GM23248 (cell line): ENCODE measurements at regions not wholly inside any gene's neighbourhood (a gene's known extent, or its start where the extent isn't known, plus 50 kb on each side); places are given as distances from the start of the nearest gene placed in this dataset.

ENCODE experiments used
- EZH2 ChIP-seq: fragments of 200-600 bp; sonication (generic); IDR thresholded peaks from 2 replicates; pipeline ENCODE4 v1.6.1; 2018; ENCODE audit warnings: antibody characterized with exemption, mild to moderate bottlenecking; ENCODE audit not compliant: insufficient read depth, poor library complexity, severe bottlenecking
- EZH2phosphoT487 ChIP-seq: fragments of 200-600 bp; sonication (generic); IDR thresholded peaks from 2 replicates; pipeline ENCODE4 v1.6.1; 2018; ENCODE audit warnings: antibody characterized with exemption, moderate library complexity, mild to moderate bottlenecking, low read depth; ENCODE audit not compliant: insufficient read depth

GRCh38 chr12:43114316-43114715, 437.7 kb downstream of the ADAMTS20 start:
- TF ChIP-seq EZH2 (no peak), EZH2phosphoT487 (no peak)
